GM23338 (cell line): ENCODE measurements at regions not wholly inside any gene's neighbourhood (a gene's known extent, or its start where the extent isn't known, plus 50 kb on each side); places are given as distances from the start of the nearest gene placed in this dataset.

Experiments used
- ATAC-seq: fragments of 200-7000 bp; cut with Tn5 transposase; 3 replicates; pipeline ENCODE4 v1.9.1; 2020
- DNase-seq: peaks from one replicate; pipeline ENCODE4 v3.0.0-alpha.2; 2015; ENCODE audit warnings: low spot score
- H2AFZ ChIP-seq: fragments of 200-600 bp; sonication (generic); 2 replicates; pipeline ENCODE4 v1.8.0; 2016; ENCODE audit warnings: antibody characterized with exemption, mild to moderate bottlenecking, moderate library complexity
- H3F3A ChIP-seq: fragments of 200-600 bp; sonication (generic); replicated peaks from 2 replicates; pipeline ENCODE4 v1.8.0; 2017; ENCODE audit warnings: antibody characterized with exemption, mixed run types, low read depth
- H3K27ac ChIP-seq: fragments of 200-600 bp; sonication (generic); 2 replicates; pipeline ENCODE4 v1.6.1; 2016; ENCODE audit warnings: low read depth
- H3K27me3 ChIP-seq: fragments of 200-600 bp; sonication (generic); 2 replicates; pipeline ENCODE4 v1.8.0; 2016; ENCODE audit warnings: mild to moderate bottlenecking, mixed run types, moderate library complexity; ENCODE audit not compliant: insufficient read depth
- H3K36me3 ChIP-seq: fragments of 200-600 bp; sonication (generic); 2 replicates; pipeline ENCODE4 v1.8.0; 2016; ENCODE audit warnings: mild to moderate bottlenecking; ENCODE audit not compliant: insufficient read depth
- H3K4me1 ChIP-seq: fragments of 200-600 bp; sonication (generic); 2 replicates; pipeline ENCODE4 v1.8.0; 2016; ENCODE audit warnings: mild to moderate bottlenecking, moderate library complexity; ENCODE audit not compliant: insufficient read depth
- H3K4me2 ChIP-seq: fragments of 200-600 bp; sonication (generic); 2 replicates; pipeline ENCODE4 v1.7.1; 2017; ENCODE audit warnings: mixed run types
- H3K4me3 ChIP-seq: fragments of 200-600 bp; sonication (generic); 2 replicates; pipeline ENCODE4 v1.6.1; 2016; ENCODE audit warnings: mixed run types
- H3K79me2 ChIP-seq: fragments of 200-600 bp; sonication (generic); replicated peaks from 2 replicates; pipeline ENCODE4 v1.8.0; 2017; ENCODE audit warnings: mild to moderate bottlenecking; ENCODE audit not compliant: insufficient read depth
- H3K9me2 ChIP-seq: fragments of 200-600 bp; sonication (generic); 2 replicates; pipeline ENCODE4 v1.8.0; 2017; ENCODE audit not compliant: insufficient read depth
- H4K20me1 ChIP-seq: fragments of 200-600 bp; sonication (generic); replicated peaks from 2 replicates; pipeline ENCODE4 v1.8.0; 2017; ENCODE audit warnings: mild to moderate bottlenecking; ENCODE audit not compliant: insufficient read depth
- H3K27ac Mint-ChIP-seq: 2 replicates; pipeline ENCODE4 v1.8.0; 2020; ENCODE audit warnings: inconsistent platforms, mild to moderate bottlenecking, moderate library complexity, mixed read lengths
- H3K27me3 Mint-ChIP-seq: 3 replicates; pipeline ENCODE4 v1.8.0; 2022; ENCODE audit warnings: low read depth, mild to moderate bottlenecking, moderate library complexity, mixed read lengths, inconsistent platforms; ENCODE audit not compliant: insufficient read depth, poor library complexity
- H3K36me3 Mint-ChIP-seq: 3 replicates; pipeline ENCODE4 v1.8.0; 2021; ENCODE audit warnings: low read depth, mild to moderate bottlenecking, inconsistent platforms, moderate library complexity, mixed read lengths
- H3K4me1 Mint-ChIP-seq: 3 replicates; pipeline ENCODE4 v1.8.0; 2020; ENCODE audit warnings: mild to moderate bottlenecking, inconsistent platforms, mixed read lengths
- H3K4me3 Mint-ChIP-seq: 3 replicates; pipeline ENCODE4 v1.8.0; 2021; ENCODE audit warnings: moderate library complexity, mild to moderate bottlenecking, inconsistent platforms, mixed read lengths
- H3K9me3 Mint-ChIP-seq: 3 replicates; pipeline ENCODE4 v1.8.0; 2020; ENCODE audit warnings: moderate library complexity, mild to moderate bottlenecking, inconsistent platforms, mixed read lengths
- CREB1 ChIP-seq: fragments of 250-450 bp; sonication (Bioruptor Pico); IDR thresholded peaks from 2 replicates; pipeline ENCODE4 v1.5.0; 2020; ENCODE audit warnings: low read depth, mild to moderate bottlenecking, moderate library complexity
- EZH2 ChIP-seq: fragments of 200-600 bp; sonication (generic); IDR thresholded peaks from one replicate; pipeline ENCODE4 v1.8.0; 2017; ENCODE audit warnings: antibody characterized with exemption, mild to moderate bottlenecking, low read depth; ENCODE audit not compliant: unreplicated experiment
- EZH2phosphoT487 ChIP-seq: fragments of 200-600 bp; sonication (generic); IDR thresholded peaks from one replicate; pipeline ENCODE4 v1.8.1; 2018; ENCODE audit warnings: antibody characterized with exemption; ENCODE audit not compliant: unreplicated experiment
- JUNB ChIP-seq: IDR thresholded peaks from one replicate; pipeline ENCODE4 v1.6.1; 2016; ENCODE audit warnings: antibody characterized with exemption; ENCODE audit not compliant: unreplicated experiment
- POLR2AphosphoS5 ChIP-seq: IDR thresholded peaks from 2 replicates; pipeline ENCODE4 v1.6.1; 2016; ENCODE audit warnings: antibody characterized with exemption, low read depth
- ZNF114 ChIP-seq: fragments of 250-450 bp; sonication (Bioruptor Pico); IDR thresholded peaks from 2 replicates; pipeline ENCODE4 v1.5.0; 2020; ENCODE audit warnings: mild to moderate bottlenecking, moderate library complexity
- ZNF331 ChIP-seq: fragments of 250-450 bp; sonication (Bioruptor Pico); IDR thresholded peaks from 2 replicates; pipeline ENCODE4 v1.5.0; 2020; ENCODE audit warnings: low read depth, mild to moderate bottlenecking, moderate library complexity
- ZNF462 ChIP-seq: fragments of 250-450 bp; sonication (Bioruptor Pico); IDR thresholded peaks from 2 replicates; pipeline ENCODE4 v1.5.0; 2020; ENCODE audit warnings: mild to moderate bottlenecking, moderate library complexity
- TF ChIP-seq, protein P1 (sequence below): IDR thresholded peaks from one replicate; pipeline ENCODE4 v1.6.1; 2018; ENCODE audit warnings: antibody characterized with exemption; ENCODE audit not compliant: unreplicated experiment
- TF ChIP-seq, protein P2 (sequence below), 2 experiments: fragments of 200-600 bp in 1 of 2; sonication (generic) in 1 of 2; conservative IDR thresholded peaks; 2 replicates each; pipeline versions ENCODE4 v1.5.1 to v1.6.1; 2016 to 2017; ENCODE audit warnings: antibody characterized with exemption in 2 of 2, low read depth in 2 of 2, mild to moderate bottlenecking in 2 of 2, moderate library complexity in 1 of 2

- Histone ChIP-seq H3K36me3 (no peaks in the 10 kb centered on the region), H3K4me3 (no peak overlapping the region), H3K27me3 (no peaks in the 10 kb centered on the region), H3K27ac (no peak overlapping the region), H3K4me1 (peaks cover 13% of the 10 kb centered on the region), H2AFZ (no peak overlapping the region), H3K79me2 (no peaks in the 10 kb centered on the region), H3K4me2 (no peak overlapping the region), H3F3A (no peaks in the 10 kb centered on the region), H3K9me2 (peaks cover 10% of the 10 kb centered on the region), H4K20me1 (no peaks in the 10 kb centered on the region)
- no peak for DNase-seq
- H3K27me3 Mint-ChIP-seq, result peaks cover 1% of the 10 kb centered on the region
- no peaks in the 10 kb centered on the region; the same call in 2 of the 3 replicates for H3K9me3 Mint-ChIP-seq
- no peak for ATAC-seq
- H3K4me1 Mint-ChIP-seq, result peaks cover 10% of the 10 kb centered on the region
- no peak overlapping the region for H3K27ac Mint-ChIP-seq
- no peak overlapping the region for H3K4me3 Mint-ChIP-seq
- TF ChIP-seq ZNF114 (CRISPR knock-in tag), result no peak
- TF ChIP-seq, protein P1, sequence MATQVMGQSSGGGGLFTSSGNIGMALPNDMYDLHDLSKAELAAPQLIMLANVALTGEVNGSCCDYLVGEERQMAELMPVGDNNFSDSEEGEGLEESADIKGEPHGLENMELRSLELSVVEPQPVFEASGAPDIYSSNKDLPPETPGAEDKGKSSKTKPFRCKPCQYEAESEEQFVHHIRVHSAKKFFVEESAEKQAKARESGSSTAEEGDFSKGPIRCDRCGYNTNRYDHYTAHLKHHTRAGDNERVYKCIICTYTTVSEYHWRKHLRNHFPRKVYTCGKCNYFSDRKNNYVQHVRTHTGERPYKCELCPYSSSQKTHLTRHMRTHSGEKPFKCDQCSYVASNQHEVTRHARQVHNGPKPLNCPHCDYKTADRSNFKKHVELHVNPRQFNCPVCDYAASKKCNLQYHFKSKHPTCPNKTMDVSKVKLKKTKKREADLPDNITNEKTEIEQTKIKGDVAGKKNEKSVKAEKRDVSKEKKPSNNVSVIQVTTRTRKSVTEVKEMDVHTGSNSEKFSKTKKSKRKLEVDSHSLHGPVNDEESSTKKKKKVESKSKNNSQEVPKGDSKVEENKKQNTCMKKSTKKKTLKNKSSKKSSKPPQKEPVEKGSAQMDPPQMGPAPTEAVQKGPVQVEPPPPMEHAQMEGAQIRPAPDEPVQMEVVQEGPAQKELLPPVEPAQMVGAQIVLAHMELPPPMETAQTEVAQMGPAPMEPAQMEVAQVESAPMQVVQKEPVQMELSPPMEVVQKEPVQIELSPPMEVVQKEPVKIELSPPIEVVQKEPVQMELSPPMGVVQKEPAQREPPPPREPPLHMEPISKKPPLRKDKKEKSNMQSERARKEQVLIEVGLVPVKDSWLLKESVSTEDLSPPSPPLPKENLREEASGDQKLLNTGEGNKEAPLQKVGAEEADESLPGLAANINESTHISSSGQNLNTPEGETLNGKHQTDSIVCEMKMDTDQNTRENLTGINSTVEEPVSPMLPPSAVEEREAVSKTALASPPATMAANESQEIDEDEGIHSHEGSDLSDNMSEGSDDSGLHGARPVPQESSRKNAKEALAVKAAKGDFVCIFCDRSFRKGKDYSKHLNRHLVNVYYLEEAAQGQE, result no peak
- TF ChIP-seq CREB1 (CRISPR knock-in tag), result no peak
- TF ChIP-seq, protein P2, sequence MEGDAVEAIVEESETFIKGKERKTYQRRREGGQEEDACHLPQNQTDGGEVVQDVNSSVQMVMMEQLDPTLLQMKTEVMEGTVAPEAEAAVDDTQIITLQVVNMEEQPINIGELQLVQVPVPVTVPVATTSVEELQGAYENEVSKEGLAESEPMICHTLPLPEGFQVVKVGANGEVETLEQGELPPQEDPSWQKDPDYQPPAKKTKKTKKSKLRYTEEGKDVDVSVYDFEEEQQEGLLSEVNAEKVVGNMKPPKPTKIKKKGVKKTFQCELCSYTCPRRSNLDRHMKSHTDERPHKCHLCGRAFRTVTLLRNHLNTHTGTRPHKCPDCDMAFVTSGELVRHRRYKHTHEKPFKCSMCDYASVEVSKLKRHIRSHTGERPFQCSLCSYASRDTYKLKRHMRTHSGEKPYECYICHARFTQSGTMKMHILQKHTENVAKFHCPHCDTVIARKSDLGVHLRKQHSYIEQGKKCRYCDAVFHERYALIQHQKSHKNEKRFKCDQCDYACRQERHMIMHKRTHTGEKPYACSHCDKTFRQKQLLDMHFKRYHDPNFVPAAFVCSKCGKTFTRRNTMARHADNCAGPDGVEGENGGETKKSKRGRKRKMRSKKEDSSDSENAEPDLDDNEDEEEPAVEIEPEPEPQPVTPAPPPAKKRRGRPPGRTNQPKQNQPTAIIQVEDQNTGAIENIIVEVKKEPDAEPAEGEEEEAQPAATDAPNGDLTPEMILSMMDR (conservative IDR thresholded peaks at IDR 0.05; ENCODE audit: low read depth in 2 of 2), result no peak
- TF ChIP-seq POLR2AphosphoS5, result no peak
- no peaks in the 10 kb centered on the region for H3K36me3 Mint-ChIP-seq
Measured at GRCh38 chr2:206856513-206856912, 82.8 kb upstream of the CPO start.

- Histone ChIP-seq H2AFZ (no peak overlapping the region), H3K27ac (no peak overlapping the region), H3K9me2 (peaks cover 7% of the 10 kb centered on the region), H3K27me3 (no peaks in the 10 kb centered on the region), H3K36me3 (no peaks in the 10 kb centered on the region), H3K4me1 (peaks cover 28% of the 10 kb centered on the region), H4K20me1 (no peaks in the 10 kb centered on the region), H3K4me2 (no peak overlapping the region), H3F3A (no peaks in the 10 kb centered on the region; the same call in 1 of the 2 replicates), H3K79me2 (no peaks in the 10 kb centered on the region), H3K4me3 (no peak overlapping the region)
- peaks cover 4% of the 10 kb centered on the region for H3K27me3 Mint-ChIP-seq
- peaks cover 23% of the 10 kb centered on the region for H3K4me1 Mint-ChIP-seq
- no peaks in the 10 kb centered on the region for H3K36me3 Mint-ChIP-seq
- DNase-seq (no peak), ATAC-seq (no peak; the same call in 2 of the 3 replicates)
- no peak overlapping the region for H3K4me3 Mint-ChIP-seq
- H3K9me3 Mint-ChIP-seq, result no peaks in the 10 kb centered on the region; the same call in 2 of the 3 replicates
- no peak overlapping the region for H3K27ac Mint-ChIP-seq
- TF ChIP-seq POLR2AphosphoS5 (no peak), JUNB (no peak), EZH2 (no peak), ZNF462 (CRISPR knock-in tag) (no peak), EZH2phosphoT487 (no peak), ZNF331 (CRISPR knock-in tag) (no peak), ZNF114 (CRISPR knock-in tag) (no peak)
Measured at GRCh38 chr2:206858687-206859329, 80.5 kb upstream of the CPO start.
